ENCODE measurements at regions not wholly inside any gene's neighbourhood (a gene's known extent, or its start where the extent isn't known, plus 50 kb on each side); places are given as distances from the start of the nearest gene placed in this dataset.

- no peak for TF ChIP-seq EGR1 (IDR thresholded peaks at IDR 0.05)
- no peak for TF ChIP-seq ZBTB7A (IDR thresholded peaks at IDR 0.05; ENCODE audit: low read depth)
- TF ChIP-seq, protein P1, sequence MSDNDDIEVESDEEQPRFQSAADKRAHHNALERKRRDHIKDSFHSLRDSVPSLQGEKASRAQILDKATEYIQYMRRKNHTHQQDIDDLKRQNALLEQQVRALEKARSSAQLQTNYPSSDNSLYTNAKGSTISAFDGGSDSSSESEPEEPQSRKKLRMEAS (IDR thresholded peaks at IDR 0.05), result no peak
- TF ChIP-seq TAF1 (IDR thresholded peaks at IDR 0.05; ENCODE audit: low read depth), result no peak
- no peak for TF ChIP-seq EP300 (IDR thresholded peaks at IDR 0.05; ENCODE audit: borderline replicate concordance)
- TF ChIP-seq REST (IDR thresholded peaks at IDR 0.05; ENCODE audit: low read depth), result no peak
- TF ChIP-seq USF1 (IDR thresholded peaks at IDR 0.05), result no peak
- TF ChIP-seq FOXM1 (IDR thresholded peaks at IDR 0.05; ENCODE audit: borderline replicate concordance, low read depth), result no peak
- no peak for TF ChIP-seq NFIC (IDR thresholded peaks at IDR 0.05)
- TF ChIP-seq YY1 (IDR thresholded peaks at IDR 0.05; ENCODE audit: low read depth), result no peak
- no peak for TF ChIP-seq CEBPB (IDR thresholded peaks at IDR 0.05)
- TF ChIP-seq TEAD4 (IDR thresholded peaks at IDR 0.05), result no peak
- no peak for TF ChIP-seq CREB1 (IDR thresholded peaks at IDR 0.05; ENCODE audit: low read depth)
- TF ChIP-seq RAD21 (IDR thresholded peaks at IDR 0.05; ENCODE audit: low read depth), result no peak
- no peak for TF ChIP-seq TCF12 (IDR thresholded peaks at IDR 0.05; ENCODE audit: low read depth)
These were observed 177.9 kb downstream of the SEC14L1 start for GRCh38 chr17:77318491-77319210.

DNA sequence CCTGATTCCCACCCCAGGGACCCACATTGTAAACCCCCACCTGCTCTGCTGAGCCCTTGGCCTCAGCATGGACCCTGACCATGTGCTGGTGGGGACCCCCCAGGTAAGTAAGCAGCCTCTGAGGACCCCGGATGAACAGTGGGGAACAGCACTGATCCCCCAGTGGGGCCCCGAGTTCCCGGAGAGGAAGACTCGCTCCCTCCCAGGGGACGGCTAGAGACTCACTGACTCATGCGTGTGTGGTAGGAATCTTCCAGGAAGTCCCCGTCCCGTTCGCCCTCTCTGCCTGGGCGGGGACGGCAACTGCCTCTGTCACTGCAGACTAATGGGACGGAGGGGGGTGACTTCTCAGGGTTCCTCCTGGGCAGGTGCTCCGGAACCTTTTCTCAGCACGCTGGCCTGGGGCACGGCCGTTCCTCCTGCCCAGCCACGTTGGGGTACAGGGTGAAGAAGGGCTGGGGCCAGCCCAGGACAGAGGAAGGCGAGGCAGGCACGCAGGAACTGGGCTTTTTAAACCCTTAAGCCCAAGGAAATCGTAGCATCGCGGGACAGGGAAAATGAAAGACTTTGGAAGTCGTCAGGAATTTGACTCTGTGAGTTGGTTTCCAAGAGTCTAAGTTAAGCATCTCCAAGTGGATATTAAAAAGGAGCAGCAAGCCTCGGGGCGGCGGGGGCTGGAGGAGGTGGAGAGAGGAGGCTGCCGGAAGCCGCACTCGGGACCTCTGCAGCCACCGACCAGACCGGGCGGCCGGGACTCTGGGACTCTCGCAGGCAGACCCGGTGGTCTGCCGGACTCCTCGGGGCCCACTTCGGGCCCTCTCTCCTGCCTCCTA, 178.7 kb downstream of the SEC14L1 start:
- TF ChIP-seq RAD21 (IDR thresholded peaks at IDR 0.05; ENCODE audit: low read depth), result no peak
- no peak for TF ChIP-seq EP300 (IDR thresholded peaks at IDR 0.05; ENCODE audit: borderline replicate concordance)
- TF ChIP-seq CREB1 (IDR thresholded peaks at IDR 0.05; ENCODE audit: low read depth), result no peak
- TF ChIP-seq TEAD4 (IDR thresholded peaks at IDR 0.05), result no peak
- TF ChIP-seq EGR1 (IDR thresholded peaks at IDR 0.05), result no peak
- TF ChIP-seq REST (IDR thresholded peaks at IDR 0.05; ENCODE audit: low read depth), result no peak
- TF ChIP-seq FOXM1 (IDR thresholded peaks at IDR 0.05; ENCODE audit: borderline replicate concordance, low read depth), result no peak
- no peak for TF ChIP-seq TAF1 (IDR thresholded peaks at IDR 0.05; ENCODE audit: low read depth)
- TF ChIP-seq, protein P1 (IDR thresholded peaks at IDR 0.05), result no peak

- TF ChIP-seq RAD21 (IDR thresholded peaks at IDR 0.05; ENCODE audit: low read depth), result no peak
- no peak for TF ChIP-seq TAF1 (IDR thresholded peaks at IDR 0.05; ENCODE audit: low read depth)
These were observed 179.3 kb downstream of the SEC14L1 start for GRCh38 chr17:77320044-77320440.

DNA sequence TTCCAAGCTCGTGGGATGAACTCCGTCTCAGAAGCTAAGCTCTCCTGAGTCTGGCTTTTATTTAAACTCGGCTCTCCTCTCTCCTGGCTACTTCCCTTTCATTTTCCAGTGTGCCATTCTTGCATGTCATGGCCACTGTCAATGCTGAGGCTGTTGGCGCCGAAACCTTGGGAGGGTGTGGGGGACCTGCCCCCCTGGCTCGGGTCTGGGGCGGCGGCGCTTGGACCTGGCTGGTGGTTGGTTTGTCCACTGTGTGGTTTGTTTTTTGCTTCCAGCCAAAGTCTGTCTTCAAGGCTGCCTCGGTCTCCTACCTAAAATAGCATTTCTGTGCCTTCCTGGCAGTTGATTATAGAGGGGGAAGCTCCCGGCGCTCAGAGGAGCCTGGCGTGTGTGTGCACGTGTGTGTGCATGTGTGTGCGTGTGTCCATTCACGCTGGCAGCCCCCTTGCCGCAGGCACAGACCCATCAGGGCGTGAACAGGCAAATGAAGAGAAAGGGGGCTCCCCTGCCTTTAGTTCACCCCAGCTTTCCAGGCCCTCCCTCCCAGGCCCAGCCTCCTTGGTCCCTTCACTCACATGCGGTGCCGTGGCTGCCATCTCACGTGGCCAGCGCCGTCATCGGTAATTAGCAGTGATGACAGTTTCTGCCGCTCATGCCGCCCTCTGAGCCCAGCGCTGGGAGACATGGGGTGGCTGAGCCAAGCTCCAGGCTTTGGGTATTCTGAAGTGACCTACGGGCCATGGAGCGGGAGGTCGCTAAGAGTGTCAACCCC, 179.9 kb downstream of the SEC14L1 start:
- no peak for TF ChIP-seq REST (IDR thresholded peaks at IDR 0.05; ENCODE audit: low read depth)
- TF ChIP-seq EP300 (IDR thresholded peaks at IDR 0.05; ENCODE audit: borderline replicate concordance), result no peak
- TF ChIP-seq TEAD4 (IDR thresholded peaks at IDR 0.05), result no peak
- no peak for TF ChIP-seq TAF1 (IDR thresholded peaks at IDR 0.05; ENCODE audit: low read depth)
- TF ChIP-seq FOXM1 (IDR thresholded peaks at IDR 0.05; ENCODE audit: borderline replicate concordance, low read depth), result no peak
- TF ChIP-seq CREB1 (IDR thresholded peaks at IDR 0.05; ENCODE audit: low read depth), result no peak
- no peak for TF ChIP-seq USF1 (IDR thresholded peaks at IDR 0.05)
- TF ChIP-seq RAD21 (IDR thresholded peaks at IDR 0.05; ENCODE audit: low read depth), result no peak
- TF ChIP-seq, protein P1 (IDR thresholded peaks at IDR 0.05), result no peak

Data from Ishikawa (cell line).